Neural cell (in vitro differentiated cells): ENCODE measurements at regions not wholly inside any gene's neighbourhood (a gene's known extent, or its start where the extent isn't known, plus 50 kb on each side); places are given as distances from the start of the nearest gene placed in this dataset.
"Not testable (repeated sequence)": the region's sequence is repeated elsewhere in the genome, so short reads cannot be mapped to it uniquely, and the experiment has no call there.

Experiments used
- H2AFZ ChIP-seq: fragments of 200-600, 300-800 bp; sonication (generic), shearing (Covaris generic); 2 replicates; pipeline ENCODE4 v1.6.0; 2014; ENCODE audit warnings: low read depth, mild to moderate bottlenecking, antibody characterized with exemption, low read length, moderate library complexity
- H3F3A ChIP-seq: fragments of 200-600 bp; shearing (Covaris generic); 2 replicates; pipeline ENCODE4 v1.6.1; 2016; ENCODE audit warnings: mild to moderate bottlenecking, moderate library complexity, mixed read lengths, antibody characterized with exemption, low read length; ENCODE audit not compliant: insufficient read depth, poor library complexity, severe bottlenecking
- H3K27ac ChIP-seq: fragments of 200-600, 300-800 bp; sonication (generic), shearing (Covaris generic); 2 replicates; pipeline ENCODE4 v1.5.1; 2014; ENCODE audit warnings: mild to moderate bottlenecking, low read length, moderate library complexity
- H3K27me3 ChIP-seq: fragments of 300-800, 200-600 bp; sonication (generic), shearing (Covaris generic); 2 replicates; pipeline ENCODE4 v1.6.0; 2014; ENCODE audit warnings: mild to moderate bottlenecking, low read depth, low read length, moderate library complexity; ENCODE audit not compliant: insufficient read depth
- H3K36me3 ChIP-seq: fragments of 300-800, 200-600 bp; sonication (generic), shearing (Covaris generic); 2 replicates; pipeline ENCODE4 v1.5.1; 2014; ENCODE audit warnings: mild to moderate bottlenecking, antibody characterized with exemption, low read length, moderate library complexity; ENCODE audit not compliant: insufficient read depth
- H3K4me2 ChIP-seq: fragments of 300-800, 200-600 bp; sonication (generic), shearing (Covaris generic); 2 replicates; pipeline ENCODE4 v1.6.0; 2014; ENCODE audit warnings: mild to moderate bottlenecking, low read length
- H3K4me3 ChIP-seq: fragments of 300-800, 200-600 bp; sonication (generic), shearing (Covaris generic); 2 replicates; pipeline ENCODE4 v1.5.1; 2014; ENCODE audit warnings: mild to moderate bottlenecking, low read length, moderate library complexity
- H3K79me2 ChIP-seq: fragments of 200-600 bp; shearing (Covaris generic); replicated peaks from 2 replicates; pipeline ENCODE4 v1.6.0; 2014; ENCODE audit warnings: mild to moderate bottlenecking, low read length, moderate library complexity; ENCODE audit not compliant: insufficient read depth
- H3K9ac ChIP-seq: fragments of 300-800, 200-600 bp; sonication (generic), shearing (Covaris generic); 2 replicates; pipeline ENCODE4 v1.6.1; 2016; ENCODE audit warnings: mild to moderate bottlenecking, low read length, mixed read lengths
- H3K9me2 ChIP-seq: fragments of 200-600 bp; shearing (Covaris generic); 2 replicates; pipeline ENCODE4 v1.6.1; 2016; ENCODE audit warnings: mild to moderate bottlenecking, low read length, mixed read lengths; ENCODE audit not compliant: insufficient read depth
- H3K9me3 ChIP-seq: fragments of 200-600, 300-800 bp; sonication (generic), shearing (Covaris generic); 2 replicates; pipeline ENCODE4 v1.6.1; 2016; ENCODE audit warnings: mild to moderate bottlenecking, mixed run types, low read length, moderate library complexity, mixed read lengths
- H4K20me1 ChIP-seq: fragments of 200-600 bp; shearing (Covaris generic); 2 replicates; pipeline ENCODE4 v1.6.1; 2016; ENCODE audit warnings: mild to moderate bottlenecking, mixed run types; ENCODE audit not compliant: insufficient read depth

DNA sequence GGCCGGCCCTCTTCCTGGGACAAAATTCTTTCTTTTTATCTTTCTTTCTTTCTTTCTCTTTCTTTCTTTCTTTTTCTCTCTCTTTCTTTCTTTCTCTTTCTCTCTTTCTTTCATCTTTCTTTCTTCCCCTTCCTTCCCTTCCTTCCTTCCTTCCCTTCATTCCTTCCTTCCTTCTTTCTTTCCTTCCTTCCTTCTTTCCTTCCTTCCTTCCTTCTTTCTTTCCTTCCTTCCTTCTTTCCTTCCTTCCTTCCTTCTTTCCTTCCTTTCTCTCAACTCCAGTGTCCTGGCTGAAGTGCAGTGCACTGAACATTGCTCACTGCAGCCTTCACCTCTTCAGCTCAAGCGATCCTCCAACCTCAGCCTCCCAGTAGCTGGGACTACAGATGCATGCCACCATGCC, 112.5 kb downstream of the SEPTIN7 start:
- H3K27ac ChIP-seq, H4K20me1 ChIP-seq, H3K79me2 ChIP-seq, H3K4me3 ChIP-seq, H3K27me3 ChIP-seq, H3K9me2 ChIP-seq, H3K36me3 ChIP-seq, H3F3A ChIP-seq, H3K4me2 ChIP-seq, H3K9me3 ChIP-seq, H3K9ac ChIP-seq, H2AFZ ChIP-seq: not testable (repeated sequence)

DNA sequence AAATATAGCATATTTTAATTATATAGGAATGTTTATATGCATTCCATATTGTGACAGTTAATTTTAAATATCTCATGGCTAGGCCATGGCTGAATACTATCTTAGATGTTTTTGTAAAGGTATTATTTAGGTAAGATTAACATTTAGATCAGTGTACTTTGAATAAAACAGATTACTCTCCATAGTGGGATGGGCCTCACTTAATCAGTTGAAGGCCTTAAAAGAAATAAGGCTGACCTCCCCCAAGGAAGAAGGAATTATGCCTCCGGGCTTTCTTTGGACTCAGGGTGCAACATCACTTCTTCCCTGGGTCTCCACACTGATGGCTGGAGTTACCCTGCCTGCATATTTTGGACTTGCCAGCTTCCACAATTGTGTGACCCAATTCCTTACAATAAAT, 113.4 kb downstream of the SEPTIN7 start:
- not testable (repeated sequence) for H3K9me3 ChIP-seq, H2AFZ ChIP-seq, H3K27me3 ChIP-seq, H4K20me1 ChIP-seq, H3K9ac ChIP-seq, H3K27ac ChIP-seq, H3K9me2 ChIP-seq, H3K4me3 ChIP-seq, H3K4me2 ChIP-seq, H3K79me2 ChIP-seq, H3K36me3 ChIP-seq, H3F3A ChIP-seq

DNA sequence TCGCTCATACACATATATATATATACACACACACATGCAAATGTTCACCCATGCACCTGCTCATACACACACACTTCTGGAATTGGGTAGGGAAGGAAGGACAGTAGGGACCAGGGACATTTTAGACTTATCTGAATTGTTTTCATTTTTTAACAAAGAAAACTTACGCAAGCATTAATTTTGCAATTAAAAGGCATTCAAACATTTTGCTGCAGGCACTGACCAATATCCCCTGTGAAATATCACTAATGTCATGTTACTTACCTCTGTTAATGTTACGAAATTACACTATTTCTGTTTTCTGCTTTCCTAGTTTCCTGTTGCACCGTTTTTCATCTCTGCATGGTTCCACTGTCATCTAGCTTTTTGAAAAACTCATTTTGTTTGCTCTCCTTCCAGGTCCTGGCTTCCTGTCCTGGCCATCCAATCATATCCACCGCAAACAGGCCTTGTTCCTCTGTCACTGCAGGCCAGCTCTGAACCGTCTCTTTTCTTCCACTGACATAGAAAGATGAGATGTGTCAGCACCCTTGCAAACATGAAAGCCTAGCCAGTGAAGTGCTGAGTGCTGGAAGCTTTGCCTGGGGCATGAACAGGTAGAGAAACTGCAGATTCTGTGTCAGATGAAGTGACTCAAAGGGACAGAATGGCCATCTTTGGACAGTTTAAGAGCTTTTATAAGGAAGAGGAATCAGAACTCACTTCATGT, 114.5 kb downstream of the SEPTIN7 start:
- not testable (repeated sequence) for H3K27ac ChIP-seq, H4K20me1 ChIP-seq, H3K4me2 ChIP-seq, H3K27me3 ChIP-seq, H3F3A ChIP-seq, H3K79me2 ChIP-seq, H2AFZ ChIP-seq, H3K4me3 ChIP-seq, H3K9me2 ChIP-seq, H3K9me3 ChIP-seq, H3K9ac ChIP-seq, H3K36me3 ChIP-seq

- H3K79me2 ChIP-seq, H3K27ac ChIP-seq, H3K4me3 ChIP-seq, H3K9me2 ChIP-seq, H3K36me3 ChIP-seq, H2AFZ ChIP-seq, H3F3A ChIP-seq, H3K9ac ChIP-seq, H3K4me2 ChIP-seq, H3K9me3 ChIP-seq, H3K27me3 ChIP-seq, H4K20me1 ChIP-seq: not testable (repeated sequence)
Measured at GRCh38 chr7:35918217-35918616, 117.4 kb downstream of the SEPTIN7 start.

GRCh38 chr7:35919607-35920006, 118.8 kb downstream of the SEPTIN7 start:
- H3K9me2 ChIP-seq, H3K4me3 ChIP-seq, H3K79me2 ChIP-seq, H3K27me3 ChIP-seq, H3K9me3 ChIP-seq, H3K9ac ChIP-seq, H3K27ac ChIP-seq, H3F3A ChIP-seq, H2AFZ ChIP-seq, H3K4me2 ChIP-seq, H3K36me3 ChIP-seq, H4K20me1 ChIP-seq: not testable (repeated sequence)

- not testable (repeated sequence) for H3K27me3 ChIP-seq, H3K4me2 ChIP-seq
Measured at GRCh38 chr7:35921338-35921737, 120.5 kb downstream of the SEPTIN7 start.

GRCh38 chr7:35924668-35925067, 123.8 kb downstream of the SEPTIN7 start:
- not testable (repeated sequence) for H3K4me2 ChIP-seq, H3K4me3 ChIP-seq, H3K27ac ChIP-seq, H4K20me1 ChIP-seq, H3K27me3 ChIP-seq, H3K9ac ChIP-seq, H3K9me2 ChIP-seq, H3K9me3 ChIP-seq, H3K36me3 ChIP-seq, H3F3A ChIP-seq, H2AFZ ChIP-seq, H3K79me2 ChIP-seq

More at GRCh38 chr7:35921338-35921737, 120.5 kb downstream of the SEPTIN7 start:
- not testable (repeated sequence) for H2AFZ ChIP-seq, H4K20me1 ChIP-seq, H3K79me2 ChIP-seq, H3K9me2 ChIP-seq, H3K27ac ChIP-seq, H3K36me3 ChIP-seq, H3F3A ChIP-seq, H3K9me3 ChIP-seq, H3K4me3 ChIP-seq, H3K9ac ChIP-seq

- H3F3A ChIP-seq, H3K27ac ChIP-seq, H4K20me1 ChIP-seq, H3K79me2 ChIP-seq, H2AFZ ChIP-seq, H3K4me2 ChIP-seq, H3K27me3 ChIP-seq, H3K36me3 ChIP-seq, H3K9me3 ChIP-seq, H3K4me3 ChIP-seq, H3K9me2 ChIP-seq, H3K9ac ChIP-seq: not testable (repeated sequence)
Measured at GRCh38 chr7:35926966-35927365, 126.1 kb downstream of the SEPTIN7 start.
